HG03060 (cell line): ENCODE measurements at regions not wholly inside any gene's neighbourhood (a gene's known extent, or its start where the extent isn't known, plus 50 kb on each side); places are given as distances from the start of the nearest gene placed in this dataset.
"Not testable (repeated sequence)": the region's sequence is repeated elsewhere in the genome, so short reads cannot be mapped to it uniquely, and the experiment has no call there.

Source experiments
- ATAC-seq: cut with Tn5 transposase; IDR thresholded peaks from one replicate; pipeline ENCODE4 v1.9.1; 2021; ENCODE audit warnings: low read depth, moderate number of reproducible peaks; ENCODE audit not compliant: unreplicated experiment

DNA sequence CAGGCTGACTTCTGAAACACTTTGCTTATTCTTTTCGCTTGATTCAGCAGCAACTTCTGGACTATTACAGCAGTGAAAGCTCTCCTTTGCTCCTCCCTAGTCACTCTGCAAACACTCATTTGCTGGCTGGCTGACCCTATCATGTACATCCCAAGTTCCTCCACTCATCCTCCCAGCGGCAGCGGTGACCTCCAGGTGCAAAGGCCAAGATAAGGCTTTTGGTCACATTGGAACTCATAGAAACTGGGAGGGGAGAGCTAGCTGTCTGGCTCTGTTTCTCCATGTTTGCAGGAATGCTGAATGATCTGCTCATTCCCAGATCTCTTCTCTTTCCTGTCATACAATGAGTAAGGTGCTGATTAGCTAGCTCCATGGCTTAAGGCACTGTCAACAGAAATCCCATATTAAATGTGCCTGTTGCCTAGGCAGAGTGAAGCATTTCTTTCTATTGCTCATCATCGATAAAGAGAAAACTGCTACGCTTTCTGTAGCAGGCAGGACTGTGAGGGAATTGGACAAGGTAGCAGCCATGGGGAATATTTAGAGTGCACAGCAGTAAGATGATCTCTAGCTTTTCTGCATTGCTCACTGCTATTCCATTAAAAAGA lies 250.5 kb upstream of the PDE4D start:
- ATAC-seq, result no peak

DNA sequence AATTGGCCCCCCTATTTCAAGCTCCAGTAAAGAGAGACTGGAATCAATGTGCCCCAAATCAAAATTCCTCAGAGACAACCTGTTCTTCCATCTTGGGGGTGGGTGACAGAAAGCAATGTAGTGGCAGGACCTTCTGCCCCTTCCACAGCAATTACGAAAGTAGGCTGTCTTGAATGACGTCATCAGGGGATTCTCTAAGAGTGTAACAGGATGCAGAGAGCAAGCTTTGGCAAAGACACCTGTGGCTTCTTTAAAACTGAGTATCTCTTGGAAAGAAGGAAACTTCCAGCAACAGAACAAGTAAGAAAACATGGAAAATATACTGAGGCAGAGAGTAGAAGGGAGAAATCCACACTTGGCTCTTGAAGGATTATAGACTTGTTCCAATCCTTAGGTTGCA lies 247.6 kb upstream of the PDE4D start:
- ATAC-seq, result no peak

DNA sequence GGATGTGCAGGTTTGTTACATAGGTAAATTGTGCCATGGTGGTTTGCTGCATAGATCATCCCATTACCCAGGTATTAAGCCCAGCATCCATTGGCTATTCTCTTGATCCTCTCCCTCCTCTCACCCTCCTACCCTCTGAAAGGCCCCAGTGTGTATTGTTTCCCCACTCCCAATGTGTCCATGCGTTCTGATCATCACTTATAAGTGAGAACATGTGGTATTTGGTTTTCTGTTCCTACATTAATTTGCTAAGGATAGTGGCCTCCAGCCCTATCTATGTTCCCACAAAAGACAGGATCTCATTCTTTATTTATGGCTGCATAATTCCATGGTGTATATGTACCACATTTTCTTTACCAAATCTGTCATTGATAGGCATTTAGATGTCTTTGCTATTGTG lies 243.3 kb upstream of the PDE4D start:
- ATAC-seq, result no peak

DNA sequence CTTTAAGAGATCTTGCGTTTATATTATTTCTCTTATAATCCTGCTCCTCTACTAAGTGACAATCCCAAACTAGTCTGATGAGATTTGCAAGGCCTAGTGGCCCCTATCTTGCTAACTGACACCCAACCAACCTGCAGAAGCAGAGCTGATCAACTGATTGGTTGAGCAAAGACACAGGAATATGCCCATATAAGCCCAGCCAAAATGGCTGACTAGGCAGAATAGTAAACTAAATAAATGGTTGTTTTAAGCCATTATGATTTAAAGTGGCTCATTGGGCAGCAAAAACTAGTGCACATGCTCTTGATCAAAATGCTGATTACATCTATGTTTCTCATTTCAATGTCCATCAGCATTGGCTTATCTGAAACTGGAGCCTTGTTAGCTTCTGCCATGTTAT lies 238.0 kb upstream of the PDE4D start:
- ATAC-seq, result no peak

DNA sequence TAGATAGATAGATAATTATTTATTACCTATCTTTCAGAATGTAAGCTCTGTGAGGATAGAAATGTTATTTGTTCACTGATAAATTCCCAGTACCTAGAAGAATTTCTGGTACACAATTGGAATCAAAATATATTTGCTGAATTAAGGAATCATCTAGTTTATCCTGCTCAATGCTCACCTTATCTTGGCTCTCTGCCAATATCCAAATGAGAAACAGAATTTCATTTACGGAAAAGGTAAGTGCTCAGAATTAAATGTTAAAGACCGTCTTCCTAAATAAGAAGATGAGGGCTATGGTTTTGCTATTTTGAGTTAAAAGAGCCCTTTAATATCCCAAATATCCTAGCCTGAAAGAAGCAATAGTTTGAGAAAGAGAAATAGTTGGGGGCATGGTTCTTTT lies 232.1 kb upstream of the PDE4D start:
- ATAC-seq, result no peak

DNA sequence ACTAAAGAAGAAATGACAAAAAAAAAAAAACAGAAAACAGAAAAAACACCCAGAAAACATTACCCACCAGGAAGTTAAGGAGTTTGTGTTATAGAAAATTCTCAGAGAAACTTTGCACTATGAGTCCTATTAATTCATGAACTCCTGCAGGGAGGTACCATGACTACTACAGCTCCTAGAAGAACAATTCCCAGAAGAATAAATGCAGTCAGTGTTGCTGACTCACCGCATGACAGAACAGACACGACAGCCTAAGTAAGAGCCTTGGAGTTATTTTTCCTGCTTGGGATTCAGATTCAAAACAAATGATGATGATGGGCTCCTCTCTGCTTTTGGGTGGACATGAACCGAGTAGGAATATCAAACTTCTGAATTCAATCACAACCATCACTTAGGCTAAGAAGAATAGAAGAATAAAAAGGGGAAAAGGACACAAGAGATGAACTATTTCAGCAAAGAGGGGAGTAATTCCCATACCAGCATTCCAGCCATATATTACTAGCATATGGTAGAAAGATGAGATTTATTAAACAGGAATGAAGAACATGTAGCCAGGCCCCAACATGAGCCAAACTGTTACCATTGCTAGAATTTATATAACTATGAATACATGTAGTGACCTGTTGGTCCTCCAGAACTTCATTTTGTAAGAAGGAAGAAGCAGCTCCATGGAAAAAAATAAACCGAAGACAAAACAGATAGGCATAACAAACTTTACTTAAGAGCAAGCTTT lies 209.6 kb upstream of the PDE4D start:
- no peak for ATAC-seq

DNA sequence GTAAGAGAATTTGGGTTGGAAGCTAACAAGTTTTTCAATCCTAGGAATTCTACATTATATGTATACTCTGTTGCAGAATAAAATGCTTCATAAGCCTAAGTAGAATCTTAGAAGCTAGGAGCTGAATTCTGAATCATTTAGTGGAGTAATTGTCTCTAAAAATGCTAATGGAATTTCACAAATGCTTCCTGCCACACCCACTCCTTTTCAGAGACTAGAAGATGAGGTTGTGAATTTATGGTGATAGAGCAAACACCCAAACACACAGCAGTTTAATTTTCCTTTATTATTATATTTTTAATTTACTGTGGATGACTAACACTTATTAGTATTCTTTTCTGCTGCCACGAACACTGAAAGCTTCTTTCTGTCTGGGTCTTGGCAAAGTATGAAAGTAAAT lies 208.0 kb upstream of the PDE4D start:
- no peak for ATAC-seq

DNA sequence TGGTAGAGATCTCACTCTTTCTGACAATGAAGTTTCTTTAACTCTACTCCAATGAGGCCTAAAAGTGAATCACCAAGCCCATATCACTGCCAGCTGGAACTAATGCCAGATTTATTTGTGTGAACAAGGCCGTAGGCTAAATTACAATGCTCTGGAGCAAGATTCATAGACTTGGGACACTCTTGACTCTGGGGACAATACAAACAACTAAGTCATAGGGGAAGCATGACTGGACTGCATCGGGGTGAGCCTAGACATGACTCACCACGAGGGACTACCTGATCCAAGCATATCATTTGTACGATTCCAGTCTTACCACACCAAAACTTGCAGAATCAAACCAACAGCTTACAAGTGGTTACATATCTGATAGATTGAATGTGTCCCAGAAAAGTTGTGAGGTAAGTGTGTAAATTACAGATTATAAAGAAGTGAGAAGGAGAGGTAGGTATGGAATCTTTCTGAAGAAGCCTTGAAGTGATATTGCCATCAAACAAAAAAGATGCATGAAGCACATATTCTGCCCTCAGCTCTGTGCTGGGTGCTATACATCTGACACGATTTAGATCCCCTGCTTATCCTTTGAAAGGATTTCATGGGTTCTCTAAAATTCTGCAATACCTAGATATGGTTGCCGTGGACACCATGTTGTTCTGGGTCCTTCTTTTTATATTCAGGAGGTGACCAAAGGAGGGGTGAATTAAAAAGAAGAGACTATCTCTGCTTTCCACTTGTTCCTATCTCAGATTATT lies 199.3 kb upstream of the PDE4D start:
- ATAC-seq, result no peak

DNA sequence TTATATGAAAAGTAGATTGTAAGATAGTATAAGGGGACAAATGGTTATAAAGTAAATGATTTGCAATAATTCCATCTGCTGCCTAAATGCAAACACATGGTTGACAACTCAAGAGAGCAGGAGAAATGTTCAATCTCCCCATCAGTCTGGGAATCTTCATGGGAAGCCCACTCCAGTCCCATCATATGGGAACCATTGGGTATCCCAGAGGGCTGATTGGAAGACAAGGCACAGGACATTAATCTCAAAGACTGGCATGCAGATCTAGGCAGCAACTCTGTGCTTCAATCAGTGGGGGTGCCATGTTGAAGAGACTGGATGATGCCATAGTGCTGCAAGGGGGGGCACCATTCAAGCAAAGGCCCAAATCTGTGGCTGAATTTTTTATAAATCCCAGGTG lies 193.1 kb upstream of the PDE4D start:
- no peak for ATAC-seq

DNA sequence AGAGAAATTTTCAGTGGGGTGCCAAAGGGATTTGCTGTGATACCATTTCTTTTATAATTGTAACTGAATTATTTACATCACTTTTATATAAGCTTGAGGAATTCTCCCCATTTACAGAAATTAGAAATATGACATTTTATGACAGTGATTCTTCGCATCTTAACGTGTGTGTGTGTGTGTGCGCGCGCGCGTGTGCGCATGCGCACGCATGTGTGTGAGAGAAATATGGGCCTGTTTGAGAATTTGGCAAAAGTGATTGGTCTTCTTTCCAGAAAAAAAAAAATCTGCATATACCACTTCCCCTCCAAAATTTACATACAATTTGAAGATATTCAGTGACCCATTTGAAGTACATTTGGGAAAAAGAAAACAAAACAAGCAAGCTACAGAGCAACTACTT lies 190.7 kb upstream of the PDE4D start:
- no peak for ATAC-seq

DNA sequence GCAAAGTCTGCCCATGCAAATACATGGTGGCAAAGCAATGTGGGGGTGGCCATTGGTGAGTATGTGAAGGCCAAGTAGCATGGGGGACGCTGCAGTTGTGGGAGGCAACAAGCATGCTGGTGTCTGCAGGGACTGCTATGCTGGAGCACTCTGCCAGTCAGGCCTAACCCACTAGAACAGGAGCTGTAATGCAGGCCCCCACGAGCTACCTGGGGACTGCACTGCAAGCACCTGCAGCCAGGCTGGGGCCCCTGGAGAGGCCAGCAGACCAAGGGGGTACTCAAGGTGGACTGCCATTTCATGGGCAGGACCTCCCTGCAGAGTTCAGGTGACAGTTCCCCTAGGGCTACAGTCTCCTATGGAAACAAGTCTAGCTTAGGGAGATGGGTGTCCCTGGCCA lies 183.8 kb upstream of the PDE4D start:
- no peak for ATAC-seq

DNA sequence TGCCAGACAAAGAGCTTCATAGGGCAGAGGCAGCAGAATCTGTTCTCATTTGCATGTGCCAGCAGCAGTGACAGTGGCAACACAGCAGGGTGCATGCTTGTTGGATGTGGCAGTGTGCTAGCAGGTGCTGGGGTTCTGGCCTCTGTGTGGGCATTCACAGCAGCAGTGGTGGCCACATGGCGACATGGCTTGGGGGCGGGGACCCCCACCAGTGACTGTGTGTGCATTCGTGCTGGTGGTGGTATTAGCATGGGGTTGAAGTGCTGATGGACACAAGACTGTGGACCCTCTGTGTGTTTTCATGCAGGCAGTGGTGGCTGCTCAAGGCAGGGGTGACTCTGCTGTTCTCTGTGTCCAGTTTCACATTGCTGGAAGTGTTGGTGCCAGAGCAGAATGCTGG lies 183.2 kb upstream of the PDE4D start:
- no peak for ATAC-seq

DNA sequence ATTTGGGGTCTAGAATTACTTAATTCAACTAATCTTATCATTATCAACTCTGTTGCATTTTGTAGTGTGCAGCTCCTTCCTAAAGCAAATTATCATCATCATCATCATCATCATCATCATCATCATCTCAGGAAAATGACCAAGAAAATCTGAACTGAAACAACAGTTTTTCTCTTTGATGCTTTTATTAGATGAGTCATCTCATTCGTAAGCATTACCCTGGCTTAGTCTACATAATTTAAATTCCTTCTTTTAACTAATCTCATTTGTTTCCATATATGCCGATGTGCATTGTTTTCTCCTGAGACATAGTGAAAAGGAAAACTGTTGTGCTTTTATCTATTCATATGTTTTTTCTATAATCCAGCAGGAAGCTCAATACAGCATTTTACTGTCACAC lies 173.0 kb upstream of the PDE4D start:
- ATAC-seq, result no peak

DNA sequence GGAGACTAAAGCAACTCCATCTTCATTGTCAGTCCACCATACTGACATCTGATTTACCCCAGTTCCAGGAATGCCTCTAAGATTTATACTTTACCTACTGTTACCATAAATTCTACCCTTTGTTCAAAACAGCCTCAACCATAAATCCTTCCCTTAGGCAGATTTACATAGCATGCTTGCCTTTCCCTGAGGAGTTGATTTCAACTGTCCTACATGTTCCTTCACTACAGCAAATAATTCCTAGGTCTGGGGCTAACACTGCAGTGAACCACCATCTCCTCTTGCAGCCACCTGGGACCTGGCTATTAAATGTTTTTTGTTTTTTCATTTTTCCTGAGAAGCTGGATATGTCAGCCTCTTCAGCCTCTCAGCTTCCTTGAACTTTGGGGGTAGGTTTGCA lies 166.9 kb upstream of the PDE4D start:
- no peak for ATAC-seq

DNA sequence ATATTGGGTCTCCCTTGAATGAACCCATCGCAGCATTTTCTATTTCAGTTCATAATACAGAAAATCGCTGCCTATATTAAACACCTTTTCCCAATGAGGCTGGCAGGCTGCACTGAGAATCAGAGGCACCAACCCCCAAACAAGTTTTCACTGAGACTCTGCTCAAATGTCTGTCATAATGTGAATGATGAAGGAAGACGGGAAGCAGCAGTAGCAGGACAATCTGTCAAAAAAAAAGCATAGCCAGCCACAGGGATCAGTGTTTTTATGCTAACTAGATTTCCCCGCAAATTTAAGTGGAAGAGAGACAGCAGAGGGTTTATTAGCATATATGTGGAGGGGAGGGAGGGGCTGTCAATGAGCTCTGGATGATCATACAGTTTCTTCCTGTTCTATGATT lies 162.7 kb upstream of the PDE4D start:
- no peak for ATAC-seq

DNA sequence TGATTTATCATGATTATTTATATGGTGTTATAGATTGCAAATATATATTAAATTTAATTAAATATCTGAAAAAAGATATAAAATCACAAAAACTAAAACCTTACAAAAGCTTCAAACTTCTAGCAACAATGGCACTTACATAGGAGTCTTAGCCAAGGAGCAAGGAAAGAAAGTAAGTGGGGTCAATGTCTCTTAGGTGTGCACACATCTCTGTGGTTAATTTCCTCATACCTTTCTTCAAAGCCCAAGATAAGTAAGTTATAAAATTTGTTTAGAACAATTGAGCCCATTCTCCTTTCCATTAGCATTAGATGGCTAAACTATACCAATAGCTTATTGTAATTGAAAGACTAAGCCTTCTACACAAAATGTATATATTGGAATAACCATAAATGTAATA lies 161.6 kb upstream of the PDE4D start:
- no peak for ATAC-seq

DNA sequence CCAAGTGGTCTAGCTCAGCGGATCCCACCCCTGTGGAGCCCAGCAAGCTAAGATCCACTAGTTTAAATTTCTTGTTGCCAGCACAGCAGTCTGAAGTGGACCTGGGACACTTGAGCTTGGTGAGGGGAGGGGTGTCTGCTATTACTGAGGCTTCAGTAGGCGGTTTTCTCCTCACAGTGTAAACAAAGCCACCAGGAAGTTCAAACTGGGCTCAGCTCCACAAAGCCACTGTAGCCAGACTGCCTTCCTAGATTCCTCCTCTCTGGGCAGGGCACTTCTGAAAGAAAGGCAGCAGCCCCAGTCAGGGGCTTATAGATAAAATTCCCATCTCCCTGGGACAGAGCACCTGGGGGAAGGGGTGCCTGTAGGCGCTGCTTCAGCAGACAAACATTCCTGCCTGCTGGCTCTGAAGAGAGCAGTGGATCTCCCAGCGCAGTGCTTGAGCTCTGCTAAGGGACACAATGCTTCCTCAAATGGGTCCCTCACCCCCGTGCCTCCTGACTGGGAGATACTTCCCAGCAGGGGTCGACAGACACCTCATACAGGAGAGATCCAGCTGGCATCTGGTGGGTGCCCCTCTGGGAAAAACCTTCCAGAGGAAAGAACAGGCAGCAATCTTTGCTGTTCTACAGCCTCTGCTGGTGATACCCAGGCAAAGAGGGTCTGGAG lies 148.6 kb upstream of the PDE4D start:
- not testable (repeated sequence) for ATAC-seq

DNA sequence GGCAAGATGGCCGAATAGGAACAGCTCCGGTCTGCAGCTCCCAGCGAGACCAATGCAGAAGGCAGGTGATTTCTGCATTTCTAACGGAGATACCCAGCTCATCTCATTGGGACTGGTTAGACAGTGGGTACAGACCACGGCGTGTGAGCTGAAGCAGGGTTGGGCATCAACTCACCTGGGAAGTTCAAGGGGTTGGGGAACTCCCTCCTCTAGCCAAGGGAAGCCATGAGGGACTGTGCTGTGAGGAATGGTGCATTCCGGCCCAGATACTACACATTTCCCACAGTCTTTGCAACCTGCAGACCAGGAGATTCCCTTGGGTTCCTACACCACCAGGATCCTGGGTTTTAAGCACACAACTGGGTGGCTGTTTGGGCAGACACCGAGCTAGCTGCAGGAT lies 148.0 kb upstream of the PDE4D start:
- not testable (repeated sequence) for ATAC-seq

DNA sequence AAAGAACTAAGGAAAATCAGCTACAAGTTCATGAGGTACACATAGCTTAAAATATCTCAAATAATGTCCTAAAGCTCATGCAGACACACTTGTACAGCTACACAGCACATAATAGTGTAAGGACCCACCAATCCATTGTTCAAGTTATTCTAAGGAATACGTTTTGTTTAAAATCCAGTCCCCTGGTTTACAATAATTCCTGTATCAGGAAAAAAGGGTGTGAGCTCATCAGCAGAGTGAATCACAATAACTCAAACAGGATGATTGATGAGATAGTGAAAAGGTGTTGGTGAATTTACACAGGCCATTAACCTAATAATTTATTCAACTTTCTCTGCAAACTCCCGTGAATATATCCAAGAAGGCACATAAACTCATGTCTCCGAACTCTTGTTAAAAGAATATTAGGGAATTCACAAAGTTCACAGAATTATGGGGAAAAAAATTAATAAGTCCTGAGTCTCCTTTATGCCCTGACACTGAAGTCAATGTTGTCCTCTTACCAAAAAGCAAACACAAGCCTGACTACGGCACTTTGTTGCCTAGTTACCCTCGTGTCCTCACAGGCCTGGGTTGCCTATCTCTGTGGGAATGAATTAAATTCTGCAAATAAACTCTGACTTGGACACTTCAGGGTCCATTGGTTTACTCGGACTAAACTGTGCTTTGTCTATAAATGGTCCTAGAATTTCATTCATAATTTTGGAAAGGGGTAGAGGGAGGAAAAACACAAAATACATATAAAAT lies 142.8 kb upstream of the PDE4D start:
- no peak for ATAC-seq

DNA sequence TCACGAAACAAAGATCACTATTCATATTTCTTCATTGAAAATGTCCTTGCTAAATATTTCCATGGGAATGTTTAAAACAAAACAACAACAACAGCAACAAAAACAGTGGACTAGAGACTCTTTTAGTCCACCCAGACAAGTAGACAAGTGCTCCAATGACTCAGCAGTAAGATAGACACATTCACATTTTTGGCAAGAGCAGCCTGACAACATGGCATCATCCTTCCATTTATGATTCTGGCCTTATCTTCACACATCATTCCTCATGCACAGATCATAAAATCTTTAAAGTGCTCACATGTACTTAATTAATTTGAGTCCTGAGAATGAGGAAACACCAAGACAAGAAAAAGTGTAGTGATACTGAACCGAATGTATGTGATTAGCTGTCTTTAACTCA lies 132.6 kb upstream of the PDE4D start:
- ATAC-seq, result no peak

DNA sequence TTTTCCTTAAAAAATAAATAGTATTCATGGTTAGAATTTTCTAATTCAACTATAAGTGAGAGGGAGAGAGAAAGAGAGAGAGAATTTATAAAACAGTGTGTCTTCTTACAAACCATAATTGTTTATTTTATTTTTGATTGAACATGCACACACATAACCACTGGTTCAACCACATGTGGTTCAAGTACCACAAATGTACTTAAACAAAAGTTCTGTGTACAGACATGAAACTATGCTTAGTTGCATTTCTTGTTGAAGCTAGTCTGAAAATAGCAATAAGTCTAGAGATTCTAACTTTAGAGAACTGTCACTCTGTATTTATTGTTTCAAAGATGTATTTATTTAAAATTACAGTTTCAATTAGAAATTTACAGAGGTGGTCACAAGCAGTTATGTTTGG lies 130.6 kb upstream of the PDE4D start:
- ATAC-seq, result no peak
